Amniotic epithelial cell (primary cell): ENCODE measurements at regions not wholly inside any gene's neighbourhood (a gene's known extent, or its start where the extent isn't known, plus 50 kb on each side); places are given as distances from the start of the nearest gene placed in this dataset.
"Not testable (repeated sequence)": the region's sequence is repeated elsewhere in the genome, so short reads cannot be mapped to it uniquely, and the experiment has no call there.

ENCODE experiments used
- DNase-seq: peaks from one replicate; pipeline ENCODE4 v3.0.0-alpha.2; 2010; ENCODE audit warnings: low read depth

- no peak for DNase-seq
These were observed 142.3 kb downstream of the IRX5 start for GRCh38 chr16:55072976-55073375.

GRCh38 chr16:55073830-55074229, 143.2 kb downstream of the IRX5 start:
- no peak for DNase-seq

GRCh38 chr16:55075208-55075607, 144.5 kb downstream of the IRX5 start:
- DNase-seq = not testable (repeated sequence)

GRCh38 chr16:55076053-55076452, 145.4 kb downstream of the IRX5 start:
- no peak for DNase-seq

GRCh38 chr16:55077266-55077665, 146.6 kb downstream of the IRX5 start:
- no peak for DNase-seq

GRCh38 chr16:55078153-55078552, 147.5 kb downstream of the IRX5 start:
- no peak for DNase-seq

- DNase-seq = no peak
These were observed 148.2 kb downstream of the IRX5 start for GRCh38 chr16:55078699-55079410.

- no peak for DNase-seq
These were observed 151.2 kb downstream of the IRX5 start for GRCh38 chr16:55081622-55082590.

GRCh38 chr16:55082591-55082976, 151.9 kb downstream of the IRX5 start:
- DNase-seq = no peak

- DNase-seq = no peak
These were observed 152.4 kb downstream of the IRX5 start for GRCh38 chr16:55083052-55083451.

GRCh38 chr16:55088098-55088497, 157.4 kb downstream of the IRX5 start:
- DNase-seq = no peak

- no peak for DNase-seq
These were observed 158.9 kb downstream of the IRX5 start for GRCh38 chr16:55089600-55089999.

GRCh38 chr16:55091213-55091870, 160.7 kb downstream of the IRX5 start:
- DNase-seq = no peak

GRCh38 chr16:55091871-55092230, 161.2 kb downstream of the IRX5 start:
- no peak for DNase-seq

- DNase-seq = no peak
These were observed 169.4 kb downstream of the IRX5 start for GRCh38 chr16:55100100-55100499.

GRCh38 chr16:55101026-55101425, 170.4 kb downstream of the IRX5 start:
- no peak for DNase-seq

GRCh38 chr16:55102077-55102476, 171.4 kb downstream of the IRX5 start:
- no peak for DNase-seq

- DNase-seq = no peak
These were observed 171.9 kb downstream of the IRX5 start for GRCh38 chr16:55102531-55102930.

GRCh38 chr16:55107851-55108250, 177.2 kb downstream of the IRX5 start:
- DNase-seq = no peak

GRCh38 chr16:55113210-55113609, 182.5 kb downstream of the IRX5 start:
- no peak for DNase-seq

GRCh38 chr16:55115506-55115905, 184.8 kb downstream of the IRX5 start:
- no peak for DNase-seq

GRCh38 chr16:55116165-55116920, 185.7 kb downstream of the IRX5 start:
- no peak for DNase-seq
